Ammon's horn (tissue), 1 donor: ENCODE measurements at regions not wholly inside any gene's neighbourhood (a gene's known extent, or its start where the extent isn't known, plus 50 kb on each side); places are given as distances from the start of the nearest gene placed in this dataset.
A peak's percentile ranks its signal among the peaks of the same experiment; 100 is the strongest.

ENCODE experiments used
- DNase-seq: peaks from one replicate; pipeline ENCODE4 v3.0.0-alpha.2; 2016; ENCODE audit warnings: low spot score

GRCh38 chr21:28750565-28750964 lies 242.1 kb downstream of the LTN1 start:
- DNase-seq = no peak

- DNase-seq = no peak
Measured at GRCh38 chr21:28749536-28749935, 243.1 kb downstream of the LTN1 start.

GRCh38 chr21:28747464-28747863 lies 245.2 kb downstream of the LTN1 start:
- DNase-seq = no peak

DNA sequence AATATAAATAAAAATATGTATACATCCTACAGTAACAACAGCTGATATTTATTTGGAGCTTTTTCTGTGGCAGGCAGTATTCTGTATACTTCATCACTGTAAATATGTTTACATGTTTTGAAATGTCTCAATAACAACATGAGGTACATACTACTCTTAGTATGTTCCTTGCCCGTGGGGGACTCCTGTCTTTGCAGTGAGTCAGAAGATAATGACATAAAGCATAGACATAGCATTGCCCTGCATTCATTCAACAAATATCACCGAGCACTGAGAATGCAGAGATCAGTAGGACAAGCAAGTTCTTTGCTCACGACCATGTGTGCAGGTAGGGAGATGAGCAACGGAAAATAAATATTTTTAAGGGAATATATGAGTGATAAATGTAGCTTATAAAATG lies 246.5 kb downstream of the LTN1 start:
- DNase-seq = no peak

DNA sequence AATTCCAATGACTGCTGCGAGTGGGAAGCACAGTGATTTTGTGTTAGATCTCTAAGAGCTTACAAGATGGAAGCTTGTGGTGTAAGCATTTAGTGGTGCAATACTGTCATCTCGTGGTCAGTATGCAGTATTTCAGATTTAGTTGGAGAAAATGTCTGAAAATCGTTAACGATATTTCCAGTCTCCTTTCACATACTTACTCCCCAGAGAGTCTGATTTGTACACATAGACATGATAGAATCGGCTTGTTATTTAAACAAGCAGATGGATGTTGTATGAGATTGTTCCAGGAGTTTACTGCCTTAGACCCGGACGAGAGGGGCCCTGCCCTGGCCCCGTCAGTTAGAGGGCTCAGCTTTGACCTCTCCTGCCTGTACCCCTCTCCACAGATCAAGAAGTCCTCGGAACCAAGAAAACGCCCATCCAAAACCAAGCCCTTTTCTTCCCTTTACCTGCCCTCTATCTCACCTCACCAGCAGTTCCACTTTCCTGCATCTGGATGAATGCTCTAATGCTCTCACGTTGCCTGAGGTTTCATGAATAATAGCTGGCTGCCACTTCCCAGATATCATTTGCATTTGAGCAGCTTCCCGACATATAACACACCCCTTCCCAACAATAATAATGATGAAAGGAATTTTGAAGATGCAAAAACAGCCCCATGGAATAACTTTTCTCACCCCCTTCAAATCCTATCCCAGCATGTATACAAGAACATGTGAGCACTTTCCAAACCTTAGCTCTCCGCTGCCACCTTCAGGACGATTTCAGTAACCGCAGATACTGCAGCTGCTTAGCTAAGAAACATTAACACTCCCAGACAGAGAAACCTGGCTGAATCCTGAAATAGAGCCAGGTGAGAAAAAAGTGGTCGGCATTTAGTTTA lies 247.3 kb downstream of the LTN1 start:
- peak; percentile 95 for DNase-seq

- DNase-seq = no peak
Measured at GRCh38 chr21:28743723-28744122, 249.0 kb downstream of the LTN1 start.

- peak; percentile 29 for DNase-seq
Measured at GRCh38 chr21:28742527-28742926, 250.2 kb downstream of the LTN1 start.

GRCh38 chr21:28740125-28740524 lies 252.6 kb downstream of the LTN1 start:
- no peak for DNase-seq

- DNase-seq = no peak
Measured at GRCh38 chr21:28738882-28739281, 253.8 kb downstream of the LTN1 start.

DNA sequence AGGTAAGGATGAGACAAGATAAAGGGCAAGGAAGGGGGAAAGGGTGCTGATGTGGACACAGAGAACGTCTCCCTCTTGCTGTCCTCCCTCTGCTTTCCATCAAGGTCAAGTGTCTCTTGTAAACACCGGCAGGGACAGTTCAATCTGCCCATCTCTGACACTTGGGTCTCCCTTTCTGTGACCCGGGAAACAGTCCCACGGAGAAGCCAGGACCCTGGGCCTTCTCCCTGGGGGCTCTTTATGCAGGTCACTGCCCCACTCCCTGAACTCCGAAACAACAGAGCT lies 254.3 kb downstream of the LTN1 start:
- no peak for DNase-seq

DNA sequence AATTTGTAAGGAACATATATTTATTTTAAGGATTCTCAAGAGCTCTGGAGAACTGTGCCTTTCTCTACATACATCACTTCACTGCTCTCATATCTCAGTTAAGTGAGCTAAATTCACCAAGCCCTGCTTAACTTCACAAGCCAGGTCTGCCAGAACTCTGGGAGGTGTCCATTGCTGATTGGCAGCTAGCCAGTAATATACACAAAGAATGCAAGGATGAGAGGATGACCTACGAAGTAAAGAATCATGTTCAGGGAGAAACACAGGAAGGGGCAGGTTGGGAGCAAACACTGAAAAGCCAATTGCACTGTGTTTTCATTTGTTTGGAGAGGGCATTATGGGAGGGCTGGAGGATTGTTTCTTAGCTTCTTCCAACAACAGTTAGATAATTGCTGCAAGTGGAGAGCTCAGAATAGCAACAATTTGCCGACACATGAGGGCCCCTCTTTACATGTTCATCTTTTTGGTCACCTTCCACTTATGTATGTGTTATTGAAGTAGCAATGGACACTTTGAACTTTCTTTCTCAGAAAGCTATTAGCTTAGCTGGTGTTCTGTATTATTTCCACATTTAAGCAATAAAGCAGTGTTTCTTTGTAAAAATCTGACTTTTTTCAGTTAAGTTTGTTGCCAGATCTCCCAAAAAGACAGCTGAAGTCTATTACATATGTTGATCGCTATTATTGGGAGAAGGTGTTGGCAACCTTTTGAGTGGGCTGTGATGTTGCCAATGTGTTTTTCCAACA lies 254.8 kb downstream of the LTN1 start:
- DNase-seq = no peak

DNA sequence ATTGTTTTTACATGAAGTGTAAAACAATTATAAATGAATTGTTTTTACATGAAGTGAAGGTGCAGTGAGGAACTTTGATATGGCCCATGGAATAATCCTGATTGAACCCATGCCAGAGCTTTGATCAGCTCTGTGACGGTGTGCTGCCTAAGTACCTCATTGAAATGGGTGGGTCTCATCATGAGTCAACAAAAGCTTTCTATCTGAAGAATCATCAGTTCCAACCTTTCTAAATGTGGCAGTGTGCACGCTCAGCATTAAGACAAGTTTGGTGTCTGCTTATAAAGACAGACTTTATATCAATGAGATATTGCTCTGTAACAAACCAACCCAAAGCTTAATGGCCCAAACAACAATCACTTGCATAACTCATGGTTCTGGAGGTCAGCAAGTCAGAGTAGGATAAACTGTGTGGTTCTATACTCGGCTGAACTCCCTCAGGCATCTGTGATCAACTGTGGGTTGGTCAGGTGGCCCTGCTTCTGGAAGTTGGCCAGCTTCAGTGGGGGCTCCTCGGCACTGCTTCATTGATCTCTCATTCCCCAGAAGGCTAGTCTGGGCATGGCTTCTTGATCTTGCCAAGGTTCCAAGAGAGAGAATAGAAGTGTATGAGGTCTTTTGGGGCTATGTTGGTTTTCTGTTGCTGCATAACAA lies 258.0 kb downstream of the LTN1 start:
- DNase-seq = no peak

GRCh38 chr21:28731700-28732321 lies 260.9 kb downstream of the LTN1 start:
- no peak for DNase-seq

DNA sequence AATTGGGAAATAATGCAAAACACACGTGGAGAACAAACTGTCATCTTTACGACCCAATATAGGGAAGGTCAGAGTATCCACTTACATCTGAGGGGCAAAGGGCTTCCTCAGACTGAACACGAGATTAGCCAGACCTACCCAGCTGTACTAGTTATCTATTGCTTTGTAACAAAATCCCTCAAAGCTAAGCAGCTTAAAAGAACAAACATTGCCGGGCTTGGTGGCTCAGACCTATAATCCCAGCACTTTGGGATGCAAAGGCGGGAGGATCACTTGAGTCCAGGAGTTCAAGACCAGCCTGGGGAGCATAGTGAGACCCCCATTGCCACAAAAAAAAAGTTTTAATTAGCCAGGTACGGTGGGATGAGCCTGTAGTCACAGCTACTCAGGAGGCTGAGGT lies 262.8 kb downstream of the LTN1 start:
- no peak for DNase-seq

- no peak for DNase-seq
Measured at GRCh38 chr21:28727809-28728208, 264.9 kb downstream of the LTN1 start.

DNA sequence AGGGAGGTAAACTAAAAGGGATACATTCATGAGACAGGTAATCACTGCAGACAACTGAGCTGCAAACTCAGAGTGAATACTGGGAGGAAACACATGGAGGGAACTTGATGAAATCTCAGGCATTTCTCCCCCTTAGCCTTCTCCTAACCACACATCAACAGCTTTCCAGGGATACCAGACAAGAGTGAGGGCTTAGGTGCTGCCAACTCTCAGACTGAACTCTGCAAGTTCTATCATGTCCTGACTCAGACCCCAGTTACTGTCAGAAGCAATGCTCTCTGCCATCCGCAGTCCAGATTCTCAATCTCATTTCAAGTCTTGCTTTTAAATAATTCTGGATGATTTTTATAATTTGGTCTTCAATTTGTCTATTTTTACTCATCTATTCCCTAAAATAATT lies 267.3 kb downstream of the LTN1 start:
- no peak for DNase-seq

DNA sequence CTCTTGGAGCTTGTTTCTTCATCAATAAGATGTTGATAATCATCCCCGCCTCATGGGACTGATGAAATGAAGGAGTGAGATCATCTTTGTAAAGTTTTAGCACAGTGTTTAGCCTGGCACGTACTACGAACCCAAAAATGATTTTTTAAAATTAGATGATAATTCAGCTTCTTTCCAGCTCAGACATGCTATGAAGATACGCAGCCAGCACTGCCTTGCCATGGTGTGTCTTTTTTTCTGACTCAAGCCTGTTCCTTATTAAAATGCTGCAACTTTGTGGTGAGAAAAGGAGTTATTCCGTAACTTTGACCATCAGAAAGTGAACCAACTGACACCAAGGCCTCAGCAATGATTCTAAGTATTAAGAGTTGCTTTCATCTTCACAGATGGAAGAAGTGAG lies 269.0 kb downstream of the LTN1 start:
- no peak for DNase-seq

- DNase-seq = no peak
Measured at GRCh38 chr21:28719723-28720122, 273.0 kb downstream of the LTN1 start.

DNA sequence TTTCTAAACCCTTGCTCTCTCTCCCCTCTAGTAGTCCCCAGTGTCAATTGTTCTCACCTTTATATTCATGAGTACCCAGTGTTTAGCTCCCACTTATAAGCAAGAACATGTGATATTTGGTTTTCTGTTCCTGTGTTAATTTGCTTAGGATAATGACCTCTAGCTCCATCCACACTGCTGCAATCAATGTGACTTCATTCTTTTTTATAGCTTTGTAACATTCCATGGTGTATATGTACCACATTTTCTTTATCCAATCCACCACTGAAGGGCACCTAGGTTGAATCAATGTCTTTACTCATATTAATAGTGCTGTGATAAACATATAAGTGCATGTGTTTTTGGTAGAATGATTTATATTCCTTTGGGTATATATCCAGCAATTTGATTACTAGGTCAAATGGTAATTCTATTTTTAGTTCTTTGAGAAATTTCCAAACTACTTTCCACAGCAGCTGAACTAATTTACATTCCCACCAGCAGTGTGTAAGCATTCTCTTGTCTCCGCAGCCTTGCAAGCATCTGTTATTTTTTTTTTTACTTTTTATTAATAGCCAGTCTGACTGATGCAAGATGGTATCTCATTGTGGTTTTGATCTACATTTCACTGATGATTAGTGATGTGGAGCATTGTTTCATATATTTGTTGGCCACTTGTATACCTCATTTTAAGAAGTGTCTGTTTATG lies 277.8 kb downstream of the LTN1 start:
- no peak for DNase-seq

DNA sequence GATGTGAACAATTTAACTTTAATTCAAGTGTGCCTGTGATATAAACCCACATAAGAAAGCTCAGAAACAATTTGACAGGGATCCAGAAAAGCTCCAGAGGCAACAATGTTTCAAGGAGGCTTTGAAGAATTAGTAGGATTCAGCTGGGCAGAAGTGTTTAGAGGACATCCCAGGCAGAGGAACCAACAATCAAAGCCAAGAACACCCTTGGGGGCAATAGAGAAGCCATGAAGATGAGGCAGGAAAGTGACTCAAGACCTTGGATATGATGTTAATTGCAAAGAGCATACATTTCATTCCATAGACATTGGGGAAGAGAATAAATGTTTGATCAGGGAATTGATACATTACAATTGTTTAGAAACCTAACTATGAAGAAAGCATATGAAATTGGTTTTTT lies 280.3 kb downstream of the LTN1 start:
- DNase-seq = no peak

DNA sequence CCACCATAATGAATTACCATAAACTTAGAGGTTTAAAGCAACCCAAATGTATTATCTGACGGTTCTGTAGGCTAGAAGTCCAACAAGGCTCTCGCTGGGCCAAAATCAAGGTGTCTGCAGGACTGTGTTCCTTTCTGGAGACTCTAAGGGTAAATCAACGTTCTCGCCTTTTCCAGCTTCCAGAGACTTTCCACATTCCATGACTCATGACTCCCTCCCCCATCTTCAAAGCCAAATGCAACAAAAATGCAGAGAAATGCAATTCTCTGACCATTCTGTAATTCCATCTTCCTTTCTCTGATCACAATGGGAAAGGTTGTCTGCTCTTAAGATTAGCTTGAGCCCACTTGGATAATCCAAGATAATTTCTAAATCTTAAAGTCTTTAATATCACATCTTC lies 287.1 kb downstream of the LTN1 start:
- no peak for DNase-seq

GRCh38 chr21:28704746-28705145 lies 287.9 kb downstream of the LTN1 start:
- DNase-seq = no peak
